A172 (cell line): ENCODE measurements at regions not wholly inside any gene's neighbourhood (a gene's known extent, or its start where the extent isn't known, plus 50 kb on each side); places are given as distances from the start of the nearest gene placed in this dataset.

Experiments
- DNase-seq: peaks from one replicate; pipeline ENCODE4 v3.0.0-alpha.2; 2015; ENCODE audit warnings: low spot score

GRCh38 chr2:7719876-7720275 is 802.7 kb downstream of the RNF144A start:
- DNase-seq: no peak

GRCh38 chr2:7721413-7721995 is 804.3 kb downstream of the RNF144A start:
- no peak for DNase-seq

- no peak for DNase-seq
Measured at GRCh38 chr2:7722212-7722910, 805.1 kb downstream of the RNF144A start.

- no peak for DNase-seq
Measured at GRCh38 chr2:7724336-7724735, 807.1 kb downstream of the RNF144A start.

- no peak for DNase-seq
Measured at GRCh38 chr2:7725171-7725849, 808.1 kb downstream of the RNF144A start.

- no peak for DNase-seq
Measured at GRCh38 chr2:7725850-7726242, 808.6 kb downstream of the RNF144A start.

GRCh38 chr2:7726989-7727388 is 809.8 kb downstream of the RNF144A start:
- DNase-seq: no peak

GRCh38 chr2:7728388-7728787 is 811.2 kb downstream of the RNF144A start:
- DNase-seq: no peak

GRCh38 chr2:7730449-7730848 is 813.2 kb downstream of the RNF144A start:
- DNase-seq: no peak

- no peak for DNase-seq
Measured at GRCh38 chr2:7730990-7731389, 813.8 kb downstream of the RNF144A start.

- no peak for DNase-seq
Measured at GRCh38 chr2:7732497-7732896, 815.3 kb downstream of the RNF144A start.

GRCh38 chr2:7736646-7737305 is 819.6 kb downstream of the RNF144A start:
- DNase-seq: peak; percentile 42

GRCh38 chr2:7738596-7738995 is 821.4 kb downstream of the RNF144A start:
- no peak for DNase-seq

GRCh38 chr2:7740114-7740513 is 822.9 kb downstream of the RNF144A start:
- no peak for DNase-seq

- DNase-seq: no peak
Measured at GRCh38 chr2:7742301-7742700, 825.1 kb downstream of the RNF144A start.

GRCh38 chr2:7744827-7745226 is 827.6 kb downstream of the RNF144A start:
- no peak for DNase-seq

- no peak for DNase-seq
Measured at GRCh38 chr2:7745369-7745768, 828.2 kb downstream of the RNF144A start.

- DNase-seq: peak; percentile 83
Measured at GRCh38 chr2:7748717-7749415, 831.7 kb downstream of the RNF144A start.

GRCh38 chr2:7749895-7750559 is 832.8 kb downstream of the RNF144A start:
- DNase-seq: no peak

GRCh38 chr2:7752291-7752690 is 835.1 kb downstream of the RNF144A start:
- no peak for DNase-seq

- DNase-seq: no peak
Measured at GRCh38 chr2:7753777-7754176, 836.6 kb downstream of the RNF144A start.
